ENCODE measurements at regions not wholly inside any gene's neighbourhood (a gene's known extent, or its start where the extent isn't known, plus 50 kb on each side); places are given as distances from the start of the nearest gene placed in this dataset.

GRCh38 chr2:217749008-217749407 lies 253.8 kb downstream of the TNS1 start:
- DNase-seq (ENCODE audit: low read depth in 1 of 2, low spot score in 1 of 2) = no peak

GRCh38 chr2:217746808-217747207 lies 256.0 kb downstream of the TNS1 start:
- no peak for DNase-seq (ENCODE audit: low read depth in 1 of 2, low spot score in 1 of 2)

- DNase-seq (ENCODE audit: low read depth in 1 of 2, low spot score in 1 of 2) = no peak
Observed at GRCh38 chr2:217743966-217744761, 258.6 kb downstream of the TNS1 start.

DNA sequence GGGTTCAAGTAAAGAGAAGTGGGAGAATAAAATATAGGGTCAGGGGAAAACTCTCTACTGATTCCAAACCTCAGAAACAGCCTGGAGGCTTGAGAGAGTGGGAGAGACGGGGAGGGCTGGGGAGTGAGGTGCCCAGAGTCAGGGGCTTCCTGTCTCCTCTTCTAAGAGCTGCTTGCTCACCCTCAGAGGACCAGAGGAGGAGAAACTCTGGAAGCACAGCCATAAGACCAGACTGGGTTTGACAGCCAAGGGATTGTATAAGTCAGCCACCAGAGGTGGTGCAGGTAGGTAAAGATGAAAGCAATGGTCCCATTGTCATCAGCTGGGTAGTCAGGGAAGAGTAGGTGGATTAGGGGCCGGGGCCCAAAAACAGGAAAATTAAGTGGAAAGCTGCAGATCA lies 259.4 kb downstream of the TNS1 start:
- no peak for DNase-seq (ENCODE audit: low read depth in 1 of 2, low spot score in 1 of 2)

DNA sequence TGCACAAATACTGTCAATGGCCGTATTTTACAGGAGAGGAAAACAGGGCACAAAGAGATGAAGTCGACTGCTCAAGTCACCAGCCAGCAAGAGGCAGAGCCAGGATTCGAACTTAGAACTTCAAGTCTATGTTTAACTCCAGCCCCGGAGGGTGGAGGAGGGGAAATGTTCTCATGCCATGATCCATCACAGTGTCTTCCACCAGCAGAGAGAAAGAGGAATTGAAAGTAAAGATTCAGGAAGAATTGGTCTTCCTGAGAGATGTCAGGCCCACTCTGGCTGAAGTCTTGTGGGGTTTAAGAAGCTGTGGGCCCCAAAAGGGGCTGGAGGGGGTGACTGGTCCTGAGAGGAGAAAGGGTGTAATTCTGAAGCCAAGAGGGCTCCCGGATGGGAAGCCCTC lies 260.0 kb downstream of the TNS1 start:
- no peak for DNase-seq (ENCODE audit: low read depth in 1 of 2, low spot score in 1 of 2)

DNA sequence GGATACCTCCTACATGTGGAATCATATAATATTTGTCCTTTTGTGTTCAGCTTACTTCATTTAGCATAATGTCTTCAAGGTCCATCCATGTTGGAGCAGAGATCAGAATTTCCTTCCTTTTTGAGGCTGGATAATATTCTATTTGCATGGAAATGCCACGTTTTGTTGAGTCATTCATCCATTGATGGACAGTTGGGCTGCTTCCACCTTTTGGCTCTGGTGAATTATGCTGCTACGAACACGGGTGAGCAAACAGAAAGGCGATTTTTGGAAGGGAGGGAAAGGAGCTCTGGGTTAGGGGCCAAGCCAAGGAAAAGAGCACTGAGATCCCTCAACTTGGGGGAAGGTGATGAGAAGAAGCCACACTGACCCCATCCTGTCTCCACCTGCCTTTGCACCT lies 260.5 kb downstream of the TNS1 start:
- no peak for DNase-seq (ENCODE audit: low read depth in 1 of 2, low spot score in 1 of 2)

DNA sequence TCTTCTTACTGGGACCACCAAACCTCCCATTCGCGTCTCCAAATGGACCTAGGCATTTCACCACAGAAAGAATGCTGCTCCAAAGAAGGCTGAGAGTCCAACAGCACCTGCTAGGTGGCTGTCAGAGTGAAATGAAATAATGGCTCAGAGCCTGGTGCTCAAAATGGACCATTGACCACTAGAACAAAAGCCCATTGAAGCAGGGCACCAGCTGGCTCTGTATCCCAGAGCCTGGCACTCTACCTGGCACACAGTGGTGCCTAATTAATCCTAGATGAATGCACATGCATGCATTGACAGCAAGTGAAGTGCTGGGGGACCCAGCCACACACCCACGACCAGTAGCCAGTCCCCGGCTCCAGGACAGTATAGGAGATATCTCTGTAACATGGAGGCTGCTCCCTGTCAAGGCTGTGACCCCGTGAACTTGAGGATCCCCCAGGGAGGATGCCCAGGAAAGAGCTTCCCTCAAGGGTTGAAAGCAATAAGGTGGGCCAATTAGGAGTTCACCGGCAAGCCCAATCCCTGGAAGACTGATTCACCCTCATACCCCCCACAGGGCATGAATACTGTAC lies 261.3 kb downstream of the TNS1 start:
- no peak for DNase-seq (ENCODE audit: low read depth in 1 of 2, low spot score in 1 of 2)

GRCh38 chr2:217740756-217741155 lies 262.0 kb downstream of the TNS1 start:
- no peak for DNase-seq (ENCODE audit: low read depth in 1 of 2, low spot score in 1 of 2)

DNA sequence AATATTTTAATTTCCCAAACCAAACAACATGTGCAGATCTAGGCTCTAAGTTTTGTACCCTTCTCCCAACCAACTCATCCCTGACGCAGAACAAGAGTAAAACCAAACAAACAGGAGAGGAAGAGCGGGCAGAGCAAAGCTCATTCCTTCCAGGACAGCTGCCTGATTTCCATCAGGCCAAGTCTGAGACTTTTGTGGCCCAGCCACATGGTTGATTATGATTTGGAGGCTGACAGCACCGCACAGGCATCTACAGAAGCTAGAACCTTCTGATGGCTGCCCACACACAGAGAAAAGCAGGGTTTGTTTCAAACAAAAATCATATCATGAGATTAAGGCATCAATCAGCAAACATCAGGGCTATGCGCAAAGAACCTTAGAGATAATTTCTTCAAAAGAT lies 262.6 kb downstream of the TNS1 start:
- DNase-seq (ENCODE audit: low read depth in 1 of 2, low spot score in 1 of 2) = no peak

- DNase-seq (ENCODE audit: low read depth in 1 of 2, low spot score in 1 of 2) = no peak
Observed at GRCh38 chr2:217739741-217740140, 263.1 kb downstream of the TNS1 start.

DNA sequence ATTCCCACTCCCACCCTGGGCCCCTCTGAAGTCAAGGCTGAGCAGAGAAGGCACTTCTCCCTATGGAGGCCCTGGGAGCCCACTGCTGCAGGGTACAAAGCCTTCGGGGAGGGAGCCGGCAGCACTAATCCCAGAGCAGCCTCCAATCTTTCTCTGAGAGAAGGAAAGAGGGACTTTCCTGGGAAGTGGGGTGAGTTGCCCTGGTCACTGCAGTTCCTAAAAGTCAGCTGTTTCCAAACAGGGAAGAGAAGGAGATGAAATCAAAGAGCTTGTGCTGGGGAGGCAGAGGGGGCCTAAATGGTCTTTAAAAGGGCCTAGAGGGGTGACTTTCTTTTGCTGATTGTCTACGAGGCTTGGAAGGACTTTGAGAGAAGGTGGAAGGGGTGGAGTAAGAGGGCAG lies 264.7 kb downstream of the TNS1 start:
- DNase-seq (ENCODE audit: low read depth in 1 of 2, low spot score in 1 of 2) = no peak

GRCh38 chr2:217736776-217737550 lies 265.8 kb downstream of the TNS1 start:
- no peak for DNase-seq (ENCODE audit: low read depth in 1 of 2, low spot score in 1 of 2)

- DNase-seq (ENCODE audit: low read depth in 1 of 2, low spot score in 1 of 2) = no peak
Observed at GRCh38 chr2:217735899-217736298, 266.9 kb downstream of the TNS1 start.

- DNase-seq (ENCODE audit: low read depth in 1 of 2, low spot score in 1 of 2) = no peak
Observed at GRCh38 chr2:217735034-217735433, 267.8 kb downstream of the TNS1 start.

DNA sequence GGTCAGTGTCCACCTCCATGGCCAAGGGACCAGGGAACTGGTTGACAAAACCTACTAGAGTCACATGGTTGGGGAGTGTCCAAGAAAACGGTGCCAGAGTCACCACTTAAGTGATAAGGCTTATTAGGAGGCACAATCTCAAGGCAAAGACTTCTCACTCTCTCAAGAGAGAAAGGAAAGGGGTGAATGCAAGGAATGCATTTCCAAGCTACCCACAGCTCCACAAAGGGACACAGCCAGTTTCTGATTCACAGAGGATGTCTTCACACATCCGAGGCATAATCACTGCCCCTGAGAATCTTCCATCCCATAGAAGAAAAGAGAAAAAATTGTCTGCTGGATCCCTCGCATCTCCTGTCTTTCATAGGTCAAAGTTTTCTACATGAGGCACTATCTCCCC lies 269.3 kb downstream of the TNS1 start:
- DNase-seq (ENCODE audit: low read depth in 1 of 2, low spot score in 1 of 2) = no peak

- DNase-seq (ENCODE audit: low read depth in 1 of 2, low spot score in 1 of 2) = no peak
Observed at GRCh38 chr2:217732992-217733391, 269.8 kb downstream of the TNS1 start.

DNA sequence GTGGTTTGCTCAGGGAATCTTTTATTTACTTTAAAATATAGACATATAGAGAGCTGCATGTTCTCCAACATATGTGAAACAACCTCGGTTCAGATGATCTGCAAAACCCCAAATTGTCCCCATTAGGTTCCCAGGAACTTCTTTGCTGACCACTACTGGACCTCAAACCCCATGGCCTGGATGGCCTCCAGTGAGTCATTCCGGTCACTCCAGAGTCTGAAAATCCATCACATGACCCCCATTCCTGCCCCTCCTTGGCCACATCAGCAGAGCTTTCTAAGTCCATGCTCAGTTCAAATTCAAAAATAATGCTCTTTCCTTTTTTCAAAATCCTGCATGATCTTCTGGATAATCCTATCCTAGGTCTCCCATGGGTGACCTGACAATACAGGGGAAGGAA lies 271.0 kb downstream of the TNS1 start:
- no peak for DNase-seq (ENCODE audit: low read depth in 1 of 2, low spot score in 1 of 2)

DNA sequence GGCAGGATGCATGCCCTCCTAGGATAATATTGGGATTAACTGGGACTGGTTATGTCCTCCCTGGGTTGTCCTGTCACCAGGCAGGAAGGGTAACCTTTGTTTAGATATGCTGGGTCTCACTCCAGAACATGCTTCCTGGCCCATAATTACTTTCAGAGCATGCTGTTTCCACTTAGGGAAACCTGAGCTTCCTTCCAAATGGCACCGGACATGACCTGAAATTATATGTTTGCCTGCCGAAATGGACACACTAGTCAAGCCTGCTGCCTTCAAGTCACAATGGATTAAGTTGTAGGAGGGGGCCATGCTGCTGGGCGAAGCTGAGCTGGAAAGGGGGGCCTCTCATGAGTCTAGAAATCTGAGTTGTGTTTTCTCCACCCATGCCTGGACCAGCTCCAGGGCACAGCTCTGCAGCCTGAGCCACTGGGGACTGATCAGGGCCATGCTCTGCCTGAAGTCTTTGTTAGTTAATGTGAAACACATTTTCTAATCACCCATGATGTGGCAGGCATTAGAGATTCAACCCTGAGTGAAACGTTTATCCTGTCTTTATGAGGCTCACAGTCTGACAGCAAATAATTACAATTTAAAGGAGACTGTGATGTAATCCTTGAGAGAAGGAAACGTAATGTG lies 273.3 kb downstream of the TNS1 start:
- no peak for DNase-seq (ENCODE audit: low read depth in 1 of 2, low spot score in 1 of 2)

DNA sequence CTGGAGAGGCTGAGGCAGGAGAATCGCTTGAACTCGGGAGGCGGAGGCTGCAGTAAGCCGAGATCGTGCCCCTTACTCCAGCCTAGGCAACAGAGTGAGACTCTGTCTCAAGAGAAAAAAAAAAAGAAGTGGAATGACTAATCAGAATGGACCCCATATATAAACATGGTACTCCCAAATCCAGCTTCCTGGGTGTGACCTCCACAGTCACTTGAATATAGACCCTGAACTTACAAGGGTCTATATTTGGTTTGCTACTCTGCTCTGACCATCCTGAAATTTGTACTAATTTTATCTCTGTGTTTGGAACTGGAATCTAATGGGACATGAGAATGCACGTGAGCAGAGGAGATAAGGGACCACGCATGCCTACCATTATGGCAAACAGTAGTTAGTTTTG lies 275.0 kb downstream of the TNS1 start:
- DNase-seq (ENCODE audit: low read depth in 1 of 2, low spot score in 1 of 2) = no peak

DNA sequence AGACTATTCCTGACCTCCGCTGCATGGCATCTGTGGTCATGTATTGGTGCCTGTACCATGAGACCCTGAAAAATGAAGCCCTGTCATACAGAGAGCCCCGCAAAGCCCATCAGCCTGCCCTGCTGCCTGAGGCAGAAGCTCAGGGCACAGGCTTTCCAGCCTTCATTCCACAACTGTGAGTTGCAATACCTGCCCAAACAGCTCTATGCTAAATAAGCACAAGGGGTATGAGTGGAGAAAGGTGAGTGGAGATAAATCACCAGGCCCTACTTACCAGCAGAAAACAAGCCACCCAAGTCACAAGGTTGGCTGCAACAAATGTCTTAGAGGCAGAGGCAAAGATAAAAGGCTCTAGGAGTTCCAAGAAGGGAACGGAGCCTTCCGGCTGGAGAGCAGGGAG lies 277.4 kb downstream of the TNS1 start:
- DNase-seq (ENCODE audit: low read depth in 1 of 2, low spot score in 1 of 2) = no peak

DNA sequence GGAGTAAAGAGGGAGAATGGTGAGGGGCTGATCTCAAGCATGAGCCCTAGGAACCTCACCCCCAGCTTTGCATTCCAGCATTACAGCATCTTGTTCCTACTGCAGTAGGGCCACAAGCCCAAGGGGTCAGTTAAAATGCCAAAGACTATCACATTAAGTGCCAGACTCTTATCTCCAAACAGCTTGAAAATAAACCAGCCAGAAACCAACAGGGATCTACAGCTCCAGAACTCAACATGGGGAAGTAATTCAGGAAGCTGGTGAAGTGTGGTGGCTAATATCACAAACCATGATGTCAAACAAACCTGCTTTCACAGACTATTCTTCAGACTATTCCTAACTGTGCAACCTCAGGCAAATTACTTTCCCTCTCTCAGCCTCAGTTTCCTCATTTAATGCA lies 278.3 kb downstream of the TNS1 start:
- no peak for DNase-seq (ENCODE audit: low read depth in 1 of 2, low spot score in 1 of 2)

- no peak for DNase-seq (ENCODE audit: low read depth in 1 of 2, low spot score in 1 of 2)
Observed at GRCh38 chr2:217723981-217724380, 278.8 kb downstream of the TNS1 start.

All from activated T-helper 1 cell treated with anti-CD3 and anti-CD28 coated beads, Interleukin-2, amount 50 U/mL, for 16 hours (primary cell).